AG20443 (cell line): ENCODE measurements at regions not wholly inside any gene's neighbourhood (a gene's known extent, or its start where the extent isn't known, plus 50 kb on each side); places are given as distances from the start of the nearest gene placed in this dataset.

ENCODE experiments used
- DNase-seq: peaks from one replicate; pipeline ENCODE4 v3.0.0; 2012; ENCODE audit warnings: low spot score, mixed read lengths

DNA sequence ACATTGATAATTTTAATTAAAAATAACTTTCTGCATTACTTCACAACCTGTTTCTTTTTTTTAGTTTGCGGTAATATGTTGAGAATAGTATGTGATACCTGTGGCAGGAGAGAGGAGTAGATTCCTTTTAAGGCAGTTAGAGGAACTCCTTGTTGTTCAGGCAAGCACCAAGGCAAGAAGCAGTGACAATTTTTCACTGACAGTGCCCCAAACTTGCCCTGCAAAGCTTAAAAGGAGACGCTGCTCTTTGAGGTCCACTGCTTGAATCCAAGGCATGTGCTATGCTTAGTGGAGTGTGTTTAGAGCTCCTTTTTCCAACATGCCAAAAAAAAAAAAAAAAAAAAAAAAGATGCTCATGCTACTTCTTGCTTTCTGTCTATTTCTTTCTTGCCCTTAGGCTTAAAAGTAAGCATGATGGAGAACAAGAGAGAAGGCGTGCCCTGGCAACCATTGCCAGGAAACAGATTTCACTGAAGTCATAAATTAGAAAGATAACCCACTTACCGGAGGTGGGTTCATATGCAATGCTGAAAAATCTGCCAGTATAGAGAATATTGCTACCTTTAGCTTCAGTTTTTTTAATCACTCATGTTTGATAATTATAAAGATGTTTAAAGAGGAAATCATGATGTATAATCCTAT, 58.3 kb upstream of the DYRK2 start:
- DNase-seq = no peak

GRCh38 chr12:67592228-67593011, 56.1 kb upstream of the DYRK2 start:
- DNase-seq = peak; percentile 44

DNA sequence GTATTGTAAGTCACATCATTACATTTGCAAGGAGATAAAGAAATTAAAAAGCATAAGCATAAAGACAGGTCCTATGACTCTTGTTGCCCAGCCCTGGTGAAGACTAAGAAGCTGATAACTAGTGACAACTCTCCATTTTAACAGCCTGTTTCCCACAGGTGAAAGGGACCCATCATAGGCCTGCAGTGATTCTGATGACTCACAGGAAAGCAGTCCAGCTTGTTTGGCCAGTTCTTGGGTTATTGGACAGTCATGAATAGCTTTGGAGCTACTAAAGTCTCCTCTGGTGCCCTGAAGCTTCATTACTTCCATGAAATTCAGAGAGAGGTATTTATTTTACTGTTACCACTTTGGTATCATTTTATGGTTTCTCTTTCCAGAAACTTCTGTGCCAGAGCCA, 55.5 kb upstream of the DYRK2 start:
- DNase-seq = peak; percentile 61

DNA sequence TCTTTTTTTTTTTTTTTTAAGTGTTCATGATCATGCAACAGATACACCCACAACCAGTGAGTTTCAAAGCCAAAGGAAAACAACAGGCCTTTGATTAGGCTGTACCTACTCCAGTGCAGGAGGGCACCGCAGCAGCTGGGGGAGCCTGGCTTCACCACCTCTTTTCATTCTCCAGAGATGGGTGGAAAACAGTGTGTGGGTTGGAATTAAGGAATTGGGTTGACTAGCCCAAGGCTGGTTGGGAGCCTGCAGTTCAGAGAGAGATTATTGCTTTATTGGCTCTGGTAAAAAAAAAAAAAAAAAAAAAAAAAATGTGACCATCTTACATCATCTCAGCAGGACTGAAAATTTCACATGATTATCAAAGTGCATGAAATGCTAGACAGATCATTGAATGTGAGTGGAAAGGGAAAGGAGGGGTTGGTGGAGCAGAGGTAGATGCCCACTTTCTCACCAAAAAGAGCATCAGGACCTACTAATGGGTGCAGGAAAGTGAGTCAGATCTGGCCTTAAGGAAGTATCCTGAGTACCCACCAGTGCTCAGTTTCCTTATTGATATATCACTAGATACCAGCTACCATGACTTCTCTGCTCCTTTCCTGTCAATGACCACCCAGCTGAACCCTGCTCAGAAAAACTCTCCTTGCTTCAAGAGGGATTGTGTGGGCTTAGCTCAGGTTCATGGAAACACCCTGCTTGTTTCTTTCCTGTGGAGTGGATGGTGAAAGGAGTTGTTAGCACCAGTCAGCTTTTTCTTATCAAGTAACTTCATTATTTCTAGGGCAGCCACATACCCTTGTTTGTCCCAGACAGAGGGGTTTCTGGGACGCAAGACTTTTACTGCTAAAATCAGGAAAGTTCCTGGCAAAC, 54.8 kb upstream of the DYRK2 start:
- DNase-seq = no peak

DNA sequence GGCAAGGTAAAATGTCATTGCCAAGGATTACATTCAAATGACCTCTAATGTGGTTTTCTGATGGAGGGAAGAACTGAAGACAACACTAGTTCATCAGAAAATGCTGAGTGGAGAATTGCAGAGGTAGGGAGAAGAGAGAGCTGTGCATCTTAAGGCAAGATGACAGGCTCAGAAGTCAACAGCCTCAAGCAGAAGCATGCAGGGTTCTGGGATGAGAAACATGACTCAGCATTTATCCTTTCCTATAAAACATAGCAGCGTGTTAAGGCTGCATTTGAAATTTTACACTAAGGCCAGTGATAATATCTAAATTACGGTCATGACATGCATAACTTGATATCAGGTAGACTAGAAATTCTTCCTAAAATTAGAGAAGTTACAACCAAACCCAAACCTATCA, 53.7 kb upstream of the DYRK2 start:
- DNase-seq = no peak

DNA sequence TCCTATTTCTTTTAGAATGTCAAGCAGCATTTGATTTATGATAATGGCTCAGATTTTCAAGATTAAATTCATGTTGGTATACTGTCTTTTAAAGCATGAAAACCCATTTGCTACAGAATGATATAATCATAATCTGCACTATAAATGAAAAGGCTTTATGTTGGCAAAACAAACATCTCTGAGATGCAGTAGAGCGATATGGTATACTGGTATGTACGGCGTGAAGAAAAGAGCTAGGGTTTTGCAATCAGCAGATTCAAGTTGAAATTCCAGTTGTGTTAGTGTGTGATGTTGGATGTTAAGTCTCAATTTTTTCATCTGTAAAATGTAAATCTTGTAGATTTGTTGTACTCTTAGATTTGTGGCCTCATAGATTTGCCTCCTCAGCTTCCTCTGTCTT, 53.2 kb upstream of the DYRK2 start:
- DNase-seq = no peak

DNA sequence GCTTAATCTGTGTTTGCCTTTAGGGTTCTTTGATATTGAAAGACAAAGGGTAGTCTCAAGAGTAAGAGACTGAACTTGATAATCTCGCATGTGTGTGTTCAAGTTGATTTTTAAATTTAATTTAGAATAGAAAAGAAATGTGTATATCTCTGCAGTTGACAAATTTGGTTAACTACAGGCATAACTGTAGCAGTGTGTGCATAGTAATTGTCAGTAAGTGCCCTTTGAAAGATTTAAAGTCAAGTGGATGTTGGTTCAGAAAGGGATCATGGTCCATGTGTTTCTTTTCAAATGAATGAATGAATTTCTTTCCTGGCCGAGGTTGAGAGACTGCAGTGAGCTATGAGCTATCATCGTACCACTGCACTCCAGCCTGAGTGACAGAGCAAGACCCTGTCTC, 49.9 kb upstream of the DYRK2 start:
- DNase-seq = no peak
